H1 (cell line): ENCODE measurements at regions not wholly inside any gene's neighbourhood (a gene's known extent, or its start where the extent isn't known, plus 50 kb on each side); places are given as distances from the start of the nearest gene placed in this dataset.

Experiments
- CBX5 ChIP-seq: fragments of 300-800, 300-1000 bp; sonication (generic); IDR thresholded peaks from 2 replicates; pipeline ENCODE4 v1.7.1; 2016; ENCODE audit warnings: antibody characterized with exemption, low read length, low read depth
- KDM5A ChIP-seq: fragments of 200-600 bp; IDR thresholded peaks from 2 replicates; pipeline ENCODE4 v1.7.1; 2012; ENCODE audit warnings: mild to moderate bottlenecking, low read length, inconsistent platforms, mixed read lengths
- RNF2 ChIP-seq: fragments of 200-900, 300-1000 bp; sonication (generic); IDR thresholded peaks from 2 replicates; pipeline ENCODE4 v1.7.1; 2016; ENCODE audit warnings: borderline replicate concordance, low read depth, mild to moderate bottlenecking, antibody characterized with exemption, low read length; ENCODE audit not compliant: poor library complexity, severe bottlenecking; ENCODE audit errors: missing control alignments
- SAP30 ChIP-seq: fragments of 300-600 bp; sonication (generic); IDR thresholded peaks from 2 replicates; pipeline ENCODE4 v1.7.1; 2012; ENCODE audit warnings: low read length, moderate library complexity, mild to moderate bottlenecking, inconsistent platforms; ENCODE audit not compliant: insufficient read depth, insufficient replicate concordance

GRCh38 chr18:10120622-10121021, 206.8 kb downstream of the VAPA start (continued):
- no peak for TF ChIP-seq RNF2
- TF ChIP-seq CBX5: no peak
- TF ChIP-seq KDM5A: no peak
- TF ChIP-seq SAP30: no peak
